Kidney epithelial cell (primary cell): ENCODE measurements at regions not wholly inside any gene's neighbourhood (a gene's known extent, or its start where the extent isn't known, plus 50 kb on each side); places are given as distances from the start of the nearest gene placed in this dataset.
"Not testable (repeated sequence)": the region's sequence is repeated elsewhere in the genome, so short reads cannot be mapped to it uniquely, and the experiment has no call there.

Experiments used
- DNase-seq: peaks from one replicate; pipeline ENCODE4 v3.0.0-alpha.2; 2010; ENCODE audit warnings: low read depth
- H3K27me3 ChIP-seq: 2 replicates; pipeline ENCODE4 v1.6.0; 2011; ENCODE audit warnings: low read length; ENCODE audit not compliant: control insufficient read depth, insufficient read depth
- H3K36me3 ChIP-seq: 2 replicates; pipeline ENCODE4 v1.5.1; 2011; ENCODE audit warnings: low read length; ENCODE audit not compliant: control insufficient read depth, insufficient read depth
- H3K4me3 ChIP-seq: 2 replicates; pipeline ENCODE4 v1.5.1; 2011; ENCODE audit warnings: low read depth, mild to moderate bottlenecking, control low read depth, low read length
- TF ChIP-seq, protein P1 (sequence below): IDR thresholded peaks from 2 replicates; pipeline ENCODE4 v1.5.1; 2011; ENCODE audit warnings: mild to moderate bottlenecking, moderate library complexity, low read length, control low read depth, inconsistent platforms; ENCODE audit not compliant: insufficient read depth, poor library complexity, severe bottlenecking

DNA sequence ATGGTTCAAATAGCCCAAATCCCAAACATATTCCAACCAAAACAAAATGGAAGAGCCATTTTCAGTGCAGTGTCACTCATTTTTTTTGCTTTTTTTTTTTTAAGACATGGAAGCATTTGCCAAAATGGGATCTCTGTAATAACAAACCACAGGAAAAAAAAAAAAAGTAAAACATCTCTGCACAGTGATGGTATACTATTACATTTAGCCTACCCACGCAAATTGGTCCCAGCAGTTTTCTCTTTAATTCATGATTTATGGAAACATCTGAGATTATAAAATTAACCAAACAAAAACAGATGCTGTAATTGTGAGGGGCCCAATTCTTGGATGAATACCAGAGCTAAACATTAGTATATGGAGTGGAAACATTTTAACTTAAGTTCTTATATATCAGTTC, 566.6 kb downstream of the ZNF608 start:
- TF ChIP-seq, protein P1, sequence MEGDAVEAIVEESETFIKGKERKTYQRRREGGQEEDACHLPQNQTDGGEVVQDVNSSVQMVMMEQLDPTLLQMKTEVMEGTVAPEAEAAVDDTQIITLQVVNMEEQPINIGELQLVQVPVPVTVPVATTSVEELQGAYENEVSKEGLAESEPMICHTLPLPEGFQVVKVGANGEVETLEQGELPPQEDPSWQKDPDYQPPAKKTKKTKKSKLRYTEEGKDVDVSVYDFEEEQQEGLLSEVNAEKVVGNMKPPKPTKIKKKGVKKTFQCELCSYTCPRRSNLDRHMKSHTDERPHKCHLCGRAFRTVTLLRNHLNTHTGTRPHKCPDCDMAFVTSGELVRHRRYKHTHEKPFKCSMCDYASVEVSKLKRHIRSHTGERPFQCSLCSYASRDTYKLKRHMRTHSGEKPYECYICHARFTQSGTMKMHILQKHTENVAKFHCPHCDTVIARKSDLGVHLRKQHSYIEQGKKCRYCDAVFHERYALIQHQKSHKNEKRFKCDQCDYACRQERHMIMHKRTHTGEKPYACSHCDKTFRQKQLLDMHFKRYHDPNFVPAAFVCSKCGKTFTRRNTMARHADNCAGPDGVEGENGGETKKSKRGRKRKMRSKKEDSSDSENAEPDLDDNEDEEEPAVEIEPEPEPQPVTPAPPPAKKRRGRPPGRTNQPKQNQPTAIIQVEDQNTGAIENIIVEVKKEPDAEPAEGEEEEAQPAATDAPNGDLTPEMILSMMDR: no peak
- no peak overlapping the region for H3K4me3 ChIP-seq
- no peaks in the 10 kb centered on the region for H3K27me3 ChIP-seq
- no peak for DNase-seq
- no peaks in the 10 kb centered on the region for H3K36me3 ChIP-seq

GRCh38 chr5:124178050-124178449, 568.4 kb downstream of the ZNF608 start:
- DNase-seq: no peak
- H3K4me3 ChIP-seq: no peak overlapping the region
- TF ChIP-seq, protein P1: no peak
- H3K36me3 ChIP-seq: no peaks in the 10 kb centered on the region
- no peaks in the 10 kb centered on the region for H3K27me3 ChIP-seq

DNA sequence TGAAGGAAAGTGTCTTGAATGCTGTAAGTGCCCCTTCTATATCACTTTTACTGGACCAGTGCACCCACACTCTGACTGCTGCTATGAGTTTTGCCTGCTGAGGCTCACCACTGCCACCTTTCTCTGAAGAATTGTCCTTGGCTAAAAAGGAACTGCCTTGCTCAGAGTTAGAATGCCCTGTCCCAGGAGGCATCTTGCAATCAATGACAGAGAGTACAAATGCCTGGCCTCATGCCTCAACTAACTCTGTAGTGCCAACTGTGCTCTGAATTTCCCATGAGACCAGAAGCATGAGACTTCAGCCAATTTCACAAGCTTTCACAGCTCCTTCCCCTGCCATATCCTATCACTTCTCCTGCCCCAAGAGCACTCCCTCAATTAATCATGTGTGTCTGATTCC, 569.7 kb downstream of the ZNF608 start:
- Histone ChIP-seq H3K4me3 (no peak overlapping the region), H3K27me3 (no peaks in the 10 kb centered on the region), H3K36me3 (no peaks in the 10 kb centered on the region)
- no peak for DNase-seq
- TF ChIP-seq, protein P1: no peak

DNA sequence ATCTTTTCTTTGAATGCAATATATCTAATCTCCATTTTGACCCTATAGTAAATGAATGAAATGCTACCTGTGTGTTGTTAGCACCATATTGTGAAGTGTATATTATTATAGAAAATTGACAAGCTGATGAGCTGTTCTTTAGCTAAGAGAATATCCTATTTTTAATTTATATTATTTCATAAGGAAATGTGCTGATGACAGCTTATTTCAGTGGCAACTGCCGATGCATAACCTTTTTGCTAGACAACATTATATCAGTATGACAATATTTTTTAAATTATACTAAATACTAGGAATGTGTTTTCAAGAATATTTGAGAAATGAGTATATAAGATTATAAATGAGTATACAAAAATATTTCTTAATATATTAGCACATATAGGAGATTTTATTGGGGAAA, 573.1 kb downstream of the ZNF608 start:
- Histone ChIP-seq H3K4me3 (no peak overlapping the region), H3K36me3 (no peaks in the 10 kb centered on the region), H3K27me3 (no peaks in the 10 kb centered on the region)
- TF ChIP-seq, protein P1: no peak
- no peak for DNase-seq

GRCh38 chr5:124172389-124173003, 573.9 kb downstream of the ZNF608 start:
- Histone ChIP-seq H3K36me3 (no peaks in the 10 kb centered on the region), H3K27me3 (no peaks in the 10 kb centered on the region), H3K4me3 (no peak overlapping the region)
- DNase-seq: no peak
- TF ChIP-seq, protein P1: no peak

DNA sequence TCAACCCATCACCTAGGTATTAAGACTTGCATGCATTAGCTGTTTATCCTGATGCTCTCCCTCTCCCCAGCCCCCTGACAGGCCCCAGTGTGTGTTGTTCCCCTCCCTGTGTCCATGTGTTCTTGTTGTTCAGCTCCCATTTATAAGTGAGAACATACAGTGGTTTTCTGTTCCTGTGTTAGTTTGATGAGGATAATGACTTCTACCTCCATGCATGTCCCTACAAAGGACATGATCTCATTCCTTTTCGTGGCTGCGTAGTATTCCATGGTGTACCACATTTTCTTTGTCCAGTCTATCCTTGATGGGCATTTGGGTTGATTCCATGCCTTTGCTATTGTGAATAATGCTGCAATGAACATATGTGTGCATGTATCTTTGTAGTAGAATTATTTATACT, 578.3 kb downstream of the ZNF608 start:
- not testable (repeated sequence) for DNase-seq

More for the DNA sequence above, 578.3 kb downstream of the ZNF608 start:
- not testable (repeated sequence) for H3K27me3 ChIP-seq, H3K36me3 ChIP-seq, H3K4me3 ChIP-seq
